ENCODE measurements at regions not wholly inside any gene's neighbourhood (a gene's known extent, or its start where the extent isn't known, plus 50 kb on each side); places are given as distances from the start of the nearest gene placed in this dataset.

DNA sequence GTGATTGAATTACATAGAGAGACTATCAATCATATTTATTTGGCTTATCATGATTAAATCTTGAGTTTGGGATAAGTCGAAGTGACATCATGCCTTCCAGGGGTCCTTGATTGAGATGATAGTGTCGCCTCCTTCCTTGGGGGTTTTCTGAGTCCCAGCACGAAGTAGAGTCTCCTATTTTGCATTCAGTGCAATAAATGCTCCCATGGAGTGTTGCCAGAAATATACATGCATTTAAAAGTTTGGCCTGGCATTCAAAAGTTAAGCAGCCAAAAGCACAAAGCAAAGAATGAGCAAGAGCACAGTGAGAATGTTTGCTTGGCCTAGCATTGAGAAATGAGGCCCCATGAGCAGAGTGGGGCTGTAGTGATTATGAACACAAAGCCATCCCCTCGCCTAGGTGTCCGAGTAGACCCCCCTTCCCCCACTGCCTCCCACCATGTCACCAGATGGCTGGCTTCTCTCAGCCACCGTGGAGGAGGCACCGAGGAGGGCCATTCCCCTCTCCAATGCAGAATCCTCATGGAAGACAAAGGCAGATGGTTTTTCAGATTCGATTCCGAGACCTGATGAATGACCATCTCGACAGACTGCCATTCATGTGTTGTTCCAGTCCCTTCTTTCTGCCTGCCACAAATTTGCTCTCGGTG lies 58.8 kb upstream of the UBL3 start:
- intact Hi-C loops (cut with micrococcal nuclease): no loop called here
- no peak overlapping the region for H3K4me3 Mint-ChIP-seq
- H3K27ac Mint-ChIP-seq: no peak overlapping the region
- H3K4me1 Mint-ChIP-seq (ENCODE audit: low read depth): peaks cover 25% of the 10 kb centered on the region
- no peaks in the 10 kb centered on the region for H3K9me3 Mint-ChIP-seq
- H3K27me3 Mint-ChIP-seq (ENCODE audit: insufficient read depth): peaks cover 3% of the 10 kb centered on the region
- no peak for DNase-seq (ENCODE audit: low spot score)
- no peaks in the 10 kb centered on the region for H3K36me3 Mint-ChIP-seq (ENCODE audit: low read depth)

DNA sequence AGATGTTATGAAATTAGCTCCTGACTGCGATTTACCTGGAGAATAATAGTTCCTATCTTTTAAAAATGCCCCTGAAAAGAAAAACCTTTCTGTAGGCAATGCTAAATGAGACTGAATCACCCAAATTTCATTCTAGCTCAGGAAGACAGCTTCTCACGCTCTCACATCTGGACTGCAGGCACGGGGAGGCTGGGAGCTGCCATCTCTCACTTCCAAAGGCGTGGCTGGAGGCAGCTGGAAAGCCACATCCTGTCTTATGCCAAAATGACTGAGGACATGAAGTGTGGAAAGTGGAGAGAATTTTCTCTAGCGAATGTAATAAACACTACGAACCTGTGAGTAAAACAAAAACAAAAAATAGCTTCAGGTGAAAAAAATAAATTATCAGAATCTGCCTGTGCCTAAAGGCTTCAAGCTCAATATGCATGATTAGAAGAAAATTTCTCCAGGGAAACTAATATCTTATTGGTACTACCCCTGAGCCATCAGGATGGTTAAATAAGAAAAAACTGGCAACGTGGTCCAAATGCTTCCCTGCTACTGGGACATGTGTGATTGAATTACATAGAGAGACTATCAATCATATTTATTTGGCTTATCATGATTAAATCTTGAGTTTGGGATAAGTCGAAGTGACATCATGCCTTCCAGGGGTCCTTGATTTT lies 58.1 kb upstream of the UBL3 start:
- DNase-seq (ENCODE audit: low spot score): no peak
- intact Hi-C loops (cut with micrococcal nuclease): no loop called here
- Mint-ChIP-seq H3K4me1 (ENCODE audit: low read depth) (peaks cover 31% of the 10 kb centered on the region), H3K27me3 (ENCODE audit: insufficient read depth) (peaks cover 3% of the 10 kb centered on the region), H3K4me3 (no peak overlapping the region), H3K27ac (no peak overlapping the region), H3K36me3 (ENCODE audit: low read depth) (no peaks in the 10 kb centered on the region), H3K9me3 (no peaks in the 10 kb centered on the region)

GRCh38 chr13:29907670-29908069 lies 57.3 kb upstream of the UBL3 start:
- H3K27me3 Mint-ChIP-seq (ENCODE audit: insufficient read depth): peaks cover 2% of the 10 kb centered on the region

DNA sequence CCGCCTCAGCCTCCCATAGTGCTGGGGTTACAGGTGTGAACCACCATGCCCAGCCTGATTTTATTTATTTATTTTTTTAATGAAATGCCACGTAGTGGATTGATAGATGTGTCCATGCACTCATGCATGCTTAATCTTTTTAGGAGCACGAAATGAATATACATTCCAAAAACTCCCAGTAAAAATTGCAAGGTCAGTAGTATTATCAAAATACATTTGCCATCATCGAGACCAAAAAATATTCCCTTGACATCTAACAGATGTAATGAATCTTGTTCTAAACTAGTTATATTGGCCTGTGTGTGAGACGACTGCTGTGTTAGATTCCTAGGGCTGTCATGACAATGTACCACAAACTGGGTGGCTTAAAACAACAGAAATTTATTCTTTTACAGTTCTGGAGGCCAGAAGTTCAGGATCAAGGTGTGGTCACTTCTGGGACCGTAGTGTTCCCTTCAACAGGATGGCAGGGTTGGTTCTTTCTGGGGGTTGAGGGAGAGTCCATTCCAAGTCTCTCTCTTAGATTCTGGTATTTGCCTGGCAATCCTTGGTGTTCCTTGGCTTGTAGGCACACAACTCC lies 56.1 kb upstream of the UBL3 start:
- Mint-ChIP-seq H3K27me3 (ENCODE audit: insufficient read depth) (no peaks in the 10 kb centered on the region), H3K27ac (no peak overlapping the region), H3K36me3 (ENCODE audit: low read depth) (no peaks in the 10 kb centered on the region), H3K9me3 (no peaks in the 10 kb centered on the region), H3K4me3 (no peak overlapping the region), H3K4me1 (ENCODE audit: low read depth) (peaks cover 51% of the 10 kb centered on the region)
- intact Hi-C loops (cut with micrococcal nuclease): no loop called here
- DNase-seq (ENCODE audit: low spot score): no peak

More at GRCh38 chr13:29907670-29908069, 57.3 kb upstream of the UBL3 start:
- no peak for DNase-seq (ENCODE audit: low spot score)
- no peaks in the 10 kb centered on the region for H3K36me3 Mint-ChIP-seq (ENCODE audit: low read depth)
- no peak overlapping the region for H3K4me3 Mint-ChIP-seq
- intact Hi-C loops (cut with micrococcal nuclease): no loop called here
- peaks cover 39% of the 10 kb centered on the region for H3K4me1 Mint-ChIP-seq (ENCODE audit: low read depth)
- H3K9me3 Mint-ChIP-seq: no peaks in the 10 kb centered on the region
- H3K27ac Mint-ChIP-seq: peak overlapping the region; percentile 16

DNA sequence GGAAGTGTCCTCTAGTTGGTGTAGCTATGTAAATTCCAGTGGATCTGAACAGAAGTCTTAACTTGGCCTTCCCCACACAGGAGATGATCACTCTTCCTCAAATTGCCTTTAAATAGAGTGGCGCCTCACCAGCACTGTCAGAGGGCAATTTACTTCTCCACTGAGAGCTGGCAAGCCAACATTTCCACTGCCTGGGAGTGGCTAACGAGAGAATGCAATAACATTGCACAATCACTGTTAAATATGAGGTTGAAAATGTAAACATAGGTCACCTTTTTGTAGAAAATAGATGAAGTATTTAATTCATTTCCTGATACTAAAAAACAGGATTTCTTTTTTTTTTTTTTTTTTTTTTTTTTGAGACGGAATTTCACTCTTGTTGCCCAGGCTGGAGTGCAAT lies 55.4 kb upstream of the UBL3 start:
- Mint-ChIP-seq H3K27ac (no peak overlapping the region), H3K4me1 (ENCODE audit: low read depth) (peaks cover 51% of the 10 kb centered on the region)
- intact Hi-C loops (cut with micrococcal nuclease): no loop called here

GRCh38 chr13:29903996-29904395 lies 53.6 kb upstream of the UBL3 start:
- peaks cover 11% of the 10 kb centered on the region for H3K27me3 Mint-ChIP-seq (ENCODE audit: insufficient read depth)
- DNase-seq (ENCODE audit: low spot score): no peak
- H3K36me3 Mint-ChIP-seq (ENCODE audit: low read depth): no peaks in the 10 kb centered on the region
- no peak overlapping the region for H3K4me3 Mint-ChIP-seq
- H3K4me1 Mint-ChIP-seq (ENCODE audit: low read depth): peaks cover 48% of the 10 kb centered on the region
- intact Hi-C loops (cut with micrococcal nuclease): no loop called here
- no peak overlapping the region for H3K27ac Mint-ChIP-seq
- H3K9me3 Mint-ChIP-seq: no peaks in the 10 kb centered on the region

More for the DNA sequence above, 55.4 kb upstream of the UBL3 start:
- DNase-seq (ENCODE audit: low spot score): no peak
- no peaks in the 10 kb centered on the region for H3K27me3 Mint-ChIP-seq (ENCODE audit: insufficient read depth)
- no peaks in the 10 kb centered on the region for H3K36me3 Mint-ChIP-seq (ENCODE audit: low read depth)
- no peak overlapping the region for H3K4me3 Mint-ChIP-seq
- no peaks in the 10 kb centered on the region for H3K9me3 Mint-ChIP-seq

- Mint-ChIP-seq H3K4me1 (ENCODE audit: low read depth) (peaks cover 43% of the 10 kb centered on the region), H3K36me3 (ENCODE audit: low read depth) (no peaks in the 10 kb centered on the region), H3K27ac (no peak overlapping the region), H3K27me3 (ENCODE audit: insufficient read depth) (peaks cover 14% of the 10 kb centered on the region), H3K9me3 (no peaks in the 10 kb centered on the region), H3K4me3 (no peak overlapping the region)
- intact Hi-C loops (cut with micrococcal nuclease): no loop called here
- DNase-seq (ENCODE audit: low spot score): no peak
These were observed 53.1 kb upstream of the UBL3 start for GRCh38 chr13:29903543-29903942.

DNA sequence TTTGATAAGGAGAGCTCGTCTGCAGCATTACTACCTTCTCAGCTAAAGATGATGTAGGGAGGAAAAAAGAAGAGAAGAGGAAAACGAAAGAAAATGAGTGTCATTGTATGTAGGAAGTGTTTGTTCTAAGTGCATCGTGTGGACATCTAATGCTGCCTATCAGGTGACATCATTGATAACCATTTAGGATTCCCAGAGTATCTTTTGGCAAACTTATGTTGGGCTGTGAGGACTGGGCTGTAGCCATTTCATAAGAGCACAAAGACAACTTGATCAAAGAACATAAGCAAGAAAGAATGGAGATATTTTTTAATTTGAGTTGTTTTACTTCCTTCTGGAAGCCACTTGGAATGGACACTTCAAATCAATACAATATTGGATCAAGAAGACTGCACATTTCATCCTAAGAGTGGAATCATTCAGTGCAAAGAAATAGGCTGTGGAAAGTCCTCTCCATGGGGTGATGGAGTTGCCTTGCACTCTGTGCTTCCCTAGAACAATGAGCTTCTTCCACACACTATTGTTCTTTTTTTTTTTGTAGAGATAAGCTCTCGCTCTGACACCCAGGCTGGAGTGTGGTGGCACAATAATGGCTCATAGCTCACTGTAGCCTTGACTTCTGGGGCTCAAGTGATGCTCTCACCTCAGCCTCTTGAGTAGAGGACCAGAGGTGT lies 52.4 kb upstream of the UBL3 start:
- Mint-ChIP-seq H3K27me3 (ENCODE audit: insufficient read depth) (peaks cover 20% of the 10 kb centered on the region), H3K4me1 (ENCODE audit: low read depth) (peaks cover 35% of the 10 kb centered on the region), H3K36me3 (ENCODE audit: low read depth) (no peaks in the 10 kb centered on the region), H3K9me3 (no peaks in the 10 kb centered on the region), H3K27ac (peak overlapping the region; percentile 86), H3K4me3 (peak overlapping the region; percentile 79)
- intact Hi-C loops (cut with micrococcal nuclease): loop anchor here (1.0 kb wide), 2 partner anchors 33 to 52 kb away; partner anchors contain the start of gene UBL3
- DNase-seq (ENCODE audit: low spot score): no peak

DNA sequence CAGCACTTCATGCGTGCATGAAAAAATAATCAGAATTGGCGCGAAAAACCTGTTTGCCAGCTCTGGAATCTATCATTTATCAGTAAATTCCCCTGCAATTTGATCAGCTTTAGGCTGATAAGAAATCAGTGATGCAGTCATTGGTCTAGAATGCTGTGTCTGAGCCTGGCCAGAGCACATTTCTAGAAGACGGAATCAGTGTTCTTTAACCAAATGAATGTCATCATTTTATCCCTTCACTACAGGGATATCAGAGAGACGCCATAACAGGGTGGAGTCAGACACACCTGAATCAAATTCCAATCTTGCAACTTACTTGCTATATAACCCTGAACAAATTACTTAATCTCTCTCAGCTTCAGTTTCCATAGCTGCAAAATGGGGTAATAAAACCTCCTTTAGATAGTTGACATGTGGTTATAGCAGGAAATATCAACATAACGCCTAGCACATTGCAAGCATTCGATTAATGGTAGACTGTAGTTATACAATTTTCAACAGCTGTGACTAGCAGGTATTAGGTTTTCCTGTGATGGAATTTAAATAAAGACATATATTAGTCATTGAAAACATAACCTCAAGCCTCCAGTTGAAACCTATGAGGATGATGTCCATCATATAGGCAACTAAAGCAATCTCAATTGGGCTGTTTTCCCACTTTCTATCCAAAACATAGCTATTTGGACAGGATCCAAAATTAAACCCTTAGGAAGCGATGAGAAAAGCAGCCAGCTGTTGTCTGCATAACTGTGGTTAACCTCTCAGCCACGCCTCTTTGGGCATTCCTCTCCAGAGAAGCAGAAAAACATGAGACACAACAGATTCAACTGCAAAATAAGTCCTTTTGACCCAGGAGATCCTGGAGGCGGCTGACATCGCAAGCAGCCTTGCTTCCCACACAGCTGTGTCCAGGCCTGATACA lies 51.6 kb upstream of the UBL3 start:
- Mint-ChIP-seq H3K27me3 (ENCODE audit: insufficient read depth) (peaks cover 23% of the 10 kb centered on the region), H3K27ac (peak overlapping the region; percentile 86)
- intact Hi-C loops (cut with micrococcal nuclease): loop anchor here (1.0 kb wide), 2 partner anchors 33 to 52 kb away; partner anchors contain the start of gene UBL3

More for the DNA sequence above, 51.6 kb upstream of the UBL3 start:
- DNase-seq (ENCODE audit: low spot score): peak; percentile 43
- Mint-ChIP-seq H3K9me3 (no peaks in the 10 kb centered on the region), H3K4me1 (ENCODE audit: low read depth) (peaks cover 27% of the 10 kb centered on the region), H3K36me3 (ENCODE audit: low read depth) (no peaks in the 10 kb centered on the region), H3K4me3 (peak overlapping the region; percentile 79)
